HG02759 (cell line): ENCODE measurements at regions not wholly inside any gene's neighbourhood (a gene's known extent, or its start where the extent isn't known, plus 50 kb on each side); places are given as distances from the start of the nearest gene placed in this dataset.

Experiments used
- ATAC-seq: cut with Tn5 transposase; IDR thresholded peaks from one replicate; pipeline ENCODE4 v1.9.1; 2021; ENCODE audit warnings: mild to moderate bottlenecking, moderate library complexity; ENCODE audit not compliant: unreplicated experiment

GRCh38 chr7:46168671-46169383 lies 247.8 kb upstream of the IGFBP3 start:
- no peak for ATAC-seq

- ATAC-seq: no peak
Measured at GRCh38 chr7:46168231-46168630, 247.2 kb upstream of the IGFBP3 start.

- ATAC-seq: no peak
Measured at GRCh38 chr7:46165276-46165675, 244.2 kb upstream of the IGFBP3 start.

GRCh38 chr7:46164629-46165028 lies 243.6 kb upstream of the IGFBP3 start:
- no peak for ATAC-seq

- no peak for ATAC-seq
Measured at GRCh38 chr7:46163246-46163645, 242.2 kb upstream of the IGFBP3 start.

GRCh38 chr7:46162609-46163008 lies 241.5 kb upstream of the IGFBP3 start:
- no peak for ATAC-seq

GRCh38 chr7:46160861-46161260 lies 239.8 kb upstream of the IGFBP3 start:
- no peak for ATAC-seq

GRCh38 chr7:46157931-46158330 lies 236.9 kb upstream of the IGFBP3 start:
- no peak for ATAC-seq

- ATAC-seq: no peak
Measured at GRCh38 chr7:46157404-46157803, 236.3 kb upstream of the IGFBP3 start.

GRCh38 chr7:46156853-46157252 lies 235.8 kb upstream of the IGFBP3 start:
- ATAC-seq: no peak

- ATAC-seq: no peak
Measured at GRCh38 chr7:46156086-46156485, 235.0 kb upstream of the IGFBP3 start.

- ATAC-seq: no peak
Measured at GRCh38 chr7:46155367-46155766, 234.3 kb upstream of the IGFBP3 start.

- no peak for ATAC-seq
Measured at GRCh38 chr7:46153951-46154787, 233.1 kb upstream of the IGFBP3 start.

- ATAC-seq: no peak
Measured at GRCh38 chr7:46153583-46153950, 232.5 kb upstream of the IGFBP3 start.

GRCh38 chr7:46152696-46153095 lies 231.6 kb upstream of the IGFBP3 start:
- no peak for ATAC-seq

- no peak for ATAC-seq
Measured at GRCh38 chr7:46150721-46151120, 229.6 kb upstream of the IGFBP3 start.

GRCh38 chr7:46150202-46150601 lies 229.1 kb upstream of the IGFBP3 start:
- no peak for ATAC-seq

GRCh38 chr7:46147871-46148270 lies 226.8 kb upstream of the IGFBP3 start:
- ATAC-seq: no peak

- no peak for ATAC-seq
Measured at GRCh38 chr7:46146454-46147255, 225.6 kb upstream of the IGFBP3 start.

- no peak for ATAC-seq
Measured at GRCh38 chr7:46145412-46145811, 224.3 kb upstream of the IGFBP3 start.
